ENCODE measurements at regions not wholly inside any gene's neighbourhood (a gene's known extent, or its start where the extent isn't known, plus 50 kb on each side); places are given as distances from the start of the nearest gene placed in this dataset.

- ATAC-seq (ENCODE audit: low FRiP score): no peak
Observed at GRCh38 chr15:48031466-48031865, 89.3 kb upstream of the SLC24A5 start.

GRCh38 chr15:48031973-48032372 lies 88.8 kb upstream of the SLC24A5 start:
- ATAC-seq (ENCODE audit: low FRiP score) (no peak), DNase-seq (ENCODE audit: low spot score) (no peak)
- no peak for TF ChIP-seq CTCF (IDR thresholded peaks at IDR 0.05)

More at GRCh38 chr15:48031466-48031865, 89.3 kb upstream of the SLC24A5 start:
- no peak for TF ChIP-seq CTCF (IDR thresholded peaks at IDR 0.05)
- DNase-seq (ENCODE audit: low spot score): no peak

- TF ChIP-seq CTCF (IDR thresholded peaks at IDR 0.05): no peak
- ATAC-seq (ENCODE audit: low FRiP score) (no peak), DNase-seq (ENCODE audit: low spot score) (no peak)
Observed at GRCh38 chr15:48032911-48033310, 87.9 kb upstream of the SLC24A5 start.

GRCh38 chr15:48038221-48038620 lies 82.6 kb upstream of the SLC24A5 start:
- ATAC-seq (ENCODE audit: low FRiP score): no peak
- no peak for TF ChIP-seq CTCF (IDR thresholded peaks at IDR 0.05)

GRCh38 chr15:48040166-48040817 lies 80.5 kb upstream of the SLC24A5 start:
- ATAC-seq (ENCODE audit: low FRiP score) (peak; percentile 91), DNase-seq (ENCODE audit: low spot score) (no peak)
- TF ChIP-seq CTCF (IDR thresholded peaks at IDR 0.05): no peak

More at GRCh38 chr15:48038221-48038620, 82.6 kb upstream of the SLC24A5 start:
- DNase-seq (ENCODE audit: low spot score): no peak

GRCh38 chr15:48041454-48041853 lies 79.3 kb upstream of the SLC24A5 start:
- no peak for TF ChIP-seq CTCF (IDR thresholded peaks at IDR 0.05)
- DNase-seq (ENCODE audit: low spot score) (no peak), ATAC-seq (ENCODE audit: low FRiP score) (no peak)

GRCh38 chr15:48046813-48047438 lies 73.9 kb upstream of the SLC24A5 start:
- no peak for ATAC-seq (ENCODE audit: low FRiP score)
- DNase-seq (ENCODE audit: low spot score): no peak
- no peak for TF ChIP-seq CTCF (IDR thresholded peaks at IDR 0.05)
